HG03060 (cell line): ENCODE measurements at regions not wholly inside any gene's neighbourhood (a gene's known extent, or its start where the extent isn't known, plus 50 kb on each side); places are given as distances from the start of the nearest gene placed in this dataset.
"Not testable (repeated sequence)": the region's sequence is repeated elsewhere in the genome, so short reads cannot be mapped to it uniquely, and the experiment has no call there.

Experiments used
- ATAC-seq: cut with Tn5 transposase; IDR thresholded peaks from one replicate; pipeline ENCODE4 v1.9.1; 2021; ENCODE audit warnings: low read depth, moderate number of reproducible peaks; ENCODE audit not compliant: unreplicated experiment

GRCh38 chr6:127406722-127407121 lies 52.5 kb downstream of the KIAA0408 start:
- ATAC-seq = not testable (repeated sequence)

- ATAC-seq = no peak
Observed at GRCh38 chr6:127406122-127406521, 53.1 kb downstream of the KIAA0408 start.

- no peak for ATAC-seq
Observed at GRCh38 chr6:127404594-127405178, 54.5 kb downstream of the KIAA0408 start.

GRCh38 chr6:127404133-127404532 lies 55.1 kb downstream of the KIAA0408 start:
- peak; percentile 34 for ATAC-seq

GRCh38 chr6:127403636-127404035 lies 55.6 kb downstream of the KIAA0408 start:
- ATAC-seq = peak; percentile 58

GRCh38 chr6:127402890-127403617 lies 56.1 kb downstream of the KIAA0408 start:
- no peak for ATAC-seq

- ATAC-seq = no peak
Observed at GRCh38 chr6:127397729-127398630, 54.6 kb upstream of the ECHDC1 start.

GRCh38 chr6:127397171-127397597 lies 53.8 kb upstream of the ECHDC1 start:
- not testable (repeated sequence) for ATAC-seq
